ENCODE measurements at regions not wholly inside any gene's neighbourhood (a gene's known extent, or its start where the extent isn't known, plus 50 kb on each side); places are given as distances from the start of the nearest gene placed in this dataset.
A peak's percentile ranks its signal among the peaks of the same experiment; 100 is the strongest.
"Not testable (repeated sequence)": the region's sequence is repeated elsewhere in the genome, so short reads cannot be mapped to it uniquely, and the experiment has no call there.

DNA sequence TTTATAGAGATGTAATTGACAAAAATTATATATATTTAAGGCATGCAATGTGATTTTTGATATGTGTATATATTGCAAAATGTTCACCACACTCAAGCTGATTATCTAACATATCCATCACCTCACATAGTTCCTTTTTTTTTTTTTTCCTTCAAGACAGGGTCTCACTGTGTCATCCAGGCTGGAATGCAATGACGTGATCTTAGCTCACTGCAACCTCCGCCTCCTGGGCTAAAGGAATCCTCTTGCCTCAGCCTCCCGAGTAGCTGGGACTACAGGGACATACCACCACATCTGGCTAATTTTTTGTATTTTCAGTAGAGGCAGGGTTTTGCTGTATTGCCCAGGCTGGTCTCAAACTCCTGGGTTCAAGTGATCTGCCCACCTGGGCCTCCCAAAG, 65.1 kb upstream of the SLC35C1 start:
- peaks cover 16% of the 10 kb centered on the region for H3K27me3 ChIP-seq (ENCODE audit: insufficient read depth, low read length)
- peaks cover 12% of the 10 kb centered on the region for H3K4me1 ChIP-seq (ENCODE audit: control insufficient read depth, insufficient read depth, low read length, unreplicated experiment)
- H3K27ac ChIP-seq (ENCODE audit: low read depth, low read length) = no peak overlapping the region
- H3K36me3 ChIP-seq (ENCODE audit: insufficient read depth, low read length) = no peaks in the 10 kb centered on the region
- no peaks in the 10 kb centered on the region for H3K79me2 ChIP-seq (ENCODE audit: control insufficient read depth, insufficient read depth, low read length, unreplicated experiment)
- no peak overlapping the region for H3K4me3 ChIP-seq (ENCODE audit: low read depth, low read length)
- H2AFZ ChIP-seq (ENCODE audit: low read length, unreplicated experiment) = no peak overlapping the region

DNA sequence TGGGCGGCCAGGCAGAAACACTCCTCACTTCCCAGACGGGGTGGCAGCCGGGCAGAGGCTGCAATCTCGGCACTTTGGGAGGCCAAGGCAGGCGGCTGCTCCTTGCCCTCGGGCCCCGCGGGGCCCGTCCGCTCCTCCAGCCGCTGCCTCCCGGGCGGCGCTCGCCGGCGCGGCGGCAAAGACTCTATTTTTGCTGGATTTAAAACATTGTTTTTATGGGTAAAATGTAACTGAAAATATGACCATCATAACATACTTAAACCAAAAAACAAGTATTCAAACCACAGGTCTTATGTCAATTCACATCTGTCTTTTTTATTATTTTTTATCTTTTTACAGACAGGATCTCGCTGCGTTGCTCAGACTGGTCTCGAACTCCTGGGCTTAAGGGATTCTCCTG, 65.9 kb upstream of the SLC35C1 start:
- H3K79me2 ChIP-seq (ENCODE audit: control insufficient read depth, insufficient read depth, low read length, unreplicated experiment); H3K4me3 ChIP-seq (ENCODE audit: low read depth, low read length); H2AFZ ChIP-seq (ENCODE audit: low read length, unreplicated experiment); H3K36me3 ChIP-seq (ENCODE audit: insufficient read depth, low read length); H3K27ac ChIP-seq (ENCODE audit: low read depth, low read length): not testable (repeated sequence)
- Histone ChIP-seq H3K27me3 (ENCODE audit: insufficient read depth, low read length) (peaks cover 24% of the 10 kb centered on the region), H3K4me1 (ENCODE audit: control insufficient read depth, insufficient read depth, low read length, unreplicated experiment) (peaks cover 12% of the 10 kb centered on the region)

DNA sequence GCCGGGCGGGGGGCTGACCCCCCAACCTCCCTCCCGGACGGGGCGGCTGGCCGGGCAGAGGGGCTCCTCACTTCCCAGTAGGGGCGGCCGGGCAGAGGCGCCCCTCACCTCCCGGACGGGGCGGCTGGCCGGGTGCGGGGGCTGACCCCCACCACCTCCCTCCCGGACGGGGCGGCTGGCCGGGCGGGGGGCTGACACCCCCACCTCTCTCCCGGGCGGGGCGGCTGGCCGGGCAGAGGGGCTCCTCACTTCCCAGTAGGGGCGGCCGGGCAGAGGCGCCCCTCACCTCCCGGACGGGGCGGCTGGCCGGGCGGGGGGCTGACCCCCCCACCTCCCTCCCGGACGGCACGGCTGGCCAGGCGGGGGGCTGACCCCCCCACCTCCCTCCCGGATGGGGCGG, 66.8 kb upstream of the SLC35C1 start:
- peaks cover 30% of the 10 kb centered on the region for H3K27me3 ChIP-seq (ENCODE audit: insufficient read depth, low read length)
- H3K27ac ChIP-seq (ENCODE audit: low read depth, low read length) = not testable (repeated sequence)

DNA sequence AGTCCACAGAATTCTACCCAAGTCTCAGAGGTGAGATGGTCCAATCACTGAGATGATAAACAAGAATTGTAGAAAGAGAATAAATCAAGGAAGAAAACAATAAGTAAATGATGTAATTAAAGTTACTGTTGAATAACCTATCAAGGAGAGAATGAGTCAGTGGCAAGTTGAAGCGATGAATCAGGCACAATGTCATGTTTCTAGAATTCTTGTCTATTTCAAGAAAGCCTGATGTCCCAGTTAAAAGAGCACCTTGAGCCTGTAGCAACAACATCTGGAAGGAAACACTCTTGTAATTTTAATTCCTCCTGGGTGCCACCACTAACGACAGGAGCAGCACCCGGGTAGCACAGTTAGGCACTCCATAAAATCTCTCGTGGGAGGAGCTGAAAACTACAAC, 67.9 kb upstream of the SLC35C1 start:
- Histone ChIP-seq H3K27me3 (ENCODE audit: insufficient read depth, low read length) (peaks cover 27% of the 10 kb centered on the region), H3K27ac (ENCODE audit: low read depth, low read length) (peak overlapping the region; percentile 55), H3K4me3 (ENCODE audit: low read depth, low read length) (no peak overlapping the region), H3K79me2 (ENCODE audit: control insufficient read depth, insufficient read depth, low read length, unreplicated experiment) (no peaks in the 10 kb centered on the region), H3K36me3 (ENCODE audit: insufficient read depth, low read length) (no peaks in the 10 kb centered on the region), H2AFZ (ENCODE audit: low read length, unreplicated experiment) (no peak overlapping the region), H3K4me1 (ENCODE audit: control insufficient read depth, insufficient read depth, low read length, unreplicated experiment) (peaks cover 12% of the 10 kb centered on the region)

More for the DNA sequence above, 66.8 kb upstream of the SLC35C1 start:
- not testable (repeated sequence) for H3K36me3 ChIP-seq (ENCODE audit: insufficient read depth, low read length); H3K79me2 ChIP-seq (ENCODE audit: control insufficient read depth, insufficient read depth, low read length, unreplicated experiment); H3K4me3 ChIP-seq (ENCODE audit: low read depth, low read length); H2AFZ ChIP-seq (ENCODE audit: low read length, unreplicated experiment)
- peaks cover 12% of the 10 kb centered on the region for H3K4me1 ChIP-seq (ENCODE audit: control insufficient read depth, insufficient read depth, low read length, unreplicated experiment)

DNA sequence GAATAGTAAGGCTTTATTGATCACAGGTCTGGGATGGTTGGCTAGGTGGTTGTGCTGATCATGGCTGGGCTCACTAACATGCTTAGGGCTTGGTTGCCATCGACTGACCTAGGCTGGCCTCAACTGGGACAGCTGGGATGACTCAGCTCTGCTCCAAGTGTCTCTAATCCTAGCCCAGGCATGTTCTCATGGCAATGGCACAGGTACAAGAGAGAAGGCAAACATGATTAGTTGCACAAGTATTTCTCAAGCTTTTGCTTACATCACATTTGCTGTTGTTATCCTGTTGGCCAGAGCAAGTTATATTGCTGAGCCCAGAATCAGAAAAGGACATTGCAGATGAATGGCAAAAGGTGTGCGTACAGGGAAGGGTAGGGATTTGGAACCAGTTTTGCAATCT, 68.5 kb upstream of the SLC35C1 start:
- peaks cover 23% of the 10 kb centered on the region for H3K27me3 ChIP-seq (ENCODE audit: insufficient read depth, low read length)
- peaks cover 12% of the 10 kb centered on the region for H3K4me1 ChIP-seq (ENCODE audit: control insufficient read depth, insufficient read depth, low read length, unreplicated experiment)
- no peaks in the 10 kb centered on the region for H3K79me2 ChIP-seq (ENCODE audit: control insufficient read depth, insufficient read depth, low read length, unreplicated experiment)
- no peaks in the 10 kb centered on the region for H3K36me3 ChIP-seq (ENCODE audit: insufficient read depth, low read length)
- no peak overlapping the region for H3K4me3 ChIP-seq (ENCODE audit: low read depth, low read length)
- no peak overlapping the region for H2AFZ ChIP-seq (ENCODE audit: low read length, unreplicated experiment)
- H3K27ac ChIP-seq (ENCODE audit: low read depth, low read length) = peak overlapping the region; percentile 55

DNA sequence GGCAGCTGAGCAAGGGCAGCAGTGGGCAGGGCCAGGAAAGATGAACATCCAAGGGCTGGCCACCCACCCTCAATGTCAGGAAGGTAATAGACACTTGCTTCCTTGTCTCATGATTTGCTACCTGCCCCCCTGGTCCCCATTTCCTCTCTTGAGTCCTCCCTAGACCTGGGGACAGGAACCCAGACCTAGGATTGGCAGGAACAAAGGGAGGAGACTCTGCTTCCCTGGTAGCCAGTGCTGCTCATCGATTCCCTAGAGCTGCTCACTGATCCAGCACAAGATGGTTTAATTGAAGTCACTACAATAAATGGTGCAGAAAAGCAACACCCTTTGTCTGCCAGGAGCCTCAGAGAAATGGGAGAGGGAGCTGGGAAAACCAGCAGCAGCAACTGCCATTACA, 67.8 kb upstream of the CHST1 start:
- peaks cover 12% of the 10 kb centered on the region for H3K4me1 ChIP-seq (ENCODE audit: control insufficient read depth, insufficient read depth, low read length, unreplicated experiment)
- H3K27ac ChIP-seq (ENCODE audit: low read depth, low read length) = no peak overlapping the region
- H3K27me3 ChIP-seq (ENCODE audit: insufficient read depth, low read length) = peaks cover 27% of the 10 kb centered on the region
- no peak overlapping the region for H3K4me3 ChIP-seq (ENCODE audit: low read depth, low read length)
- H3K79me2 ChIP-seq (ENCODE audit: control insufficient read depth, insufficient read depth, low read length, unreplicated experiment) = no peaks in the 10 kb centered on the region
- H2AFZ ChIP-seq (ENCODE audit: low read length, unreplicated experiment) = no peak overlapping the region
- H3K36me3 ChIP-seq (ENCODE audit: insufficient read depth, low read length) = no peaks in the 10 kb centered on the region

DNA sequence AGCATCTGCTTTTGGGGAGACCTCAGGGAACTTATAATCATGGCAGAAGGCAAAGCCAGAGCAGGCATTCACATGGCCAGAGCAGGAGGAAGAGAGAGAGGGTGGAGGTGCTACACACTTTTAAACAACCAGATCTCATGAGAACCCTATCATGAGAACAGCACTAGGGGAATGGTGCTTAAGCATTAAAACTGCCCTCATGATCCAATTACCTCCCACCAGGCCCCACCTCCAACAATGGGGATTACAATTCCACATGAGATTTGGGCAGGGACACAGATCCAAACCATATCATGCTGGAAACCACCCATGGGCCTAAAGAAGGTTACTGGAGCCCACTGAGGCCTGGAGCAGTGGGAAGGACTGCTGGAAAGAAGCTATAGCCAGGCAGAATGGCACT, 66.9 kb upstream of the CHST1 start:
- peaks cover 36% of the 10 kb centered on the region for H3K27me3 ChIP-seq (ENCODE audit: insufficient read depth, low read length)
- H3K4me3 ChIP-seq (ENCODE audit: low read depth, low read length) = no peak overlapping the region
- no peaks in the 10 kb centered on the region for H3K36me3 ChIP-seq (ENCODE audit: insufficient read depth, low read length)
- peaks cover 12% of the 10 kb centered on the region for H3K4me1 ChIP-seq (ENCODE audit: control insufficient read depth, insufficient read depth, low read length, unreplicated experiment)
- no peaks in the 10 kb centered on the region for H3K79me2 ChIP-seq (ENCODE audit: control insufficient read depth, insufficient read depth, low read length, unreplicated experiment)
- H3K27ac ChIP-seq (ENCODE audit: low read depth, low read length) = no peak overlapping the region
- H2AFZ ChIP-seq (ENCODE audit: low read length, unreplicated experiment) = no peak overlapping the region

DNA sequence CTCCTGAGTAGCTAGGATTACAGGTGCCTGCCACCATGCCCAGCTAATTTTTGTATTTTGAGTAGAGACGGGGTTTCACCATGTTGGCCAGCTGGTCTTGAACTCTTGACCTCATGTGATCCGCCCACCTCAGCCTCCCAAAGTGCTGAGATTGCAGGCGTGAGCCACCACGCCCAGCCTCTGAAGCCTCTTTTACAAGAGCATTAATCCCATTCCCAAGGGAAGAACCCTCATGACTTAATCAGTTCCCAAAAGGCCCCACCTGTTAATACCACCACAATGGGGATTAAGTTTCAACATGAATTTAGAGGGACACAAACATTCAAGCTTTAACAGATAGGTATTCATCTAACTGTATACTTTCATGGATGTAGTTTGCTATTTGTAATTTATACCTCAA, 65.7 kb upstream of the CHST1 start:
- not testable (repeated sequence) for H3K4me3 ChIP-seq (ENCODE audit: low read depth, low read length); H3K27ac ChIP-seq (ENCODE audit: low read depth, low read length); H3K4me1 ChIP-seq (ENCODE audit: control insufficient read depth, insufficient read depth, low read length, unreplicated experiment); H3K79me2 ChIP-seq (ENCODE audit: control insufficient read depth, insufficient read depth, low read length, unreplicated experiment); H3K36me3 ChIP-seq (ENCODE audit: insufficient read depth, low read length); H2AFZ ChIP-seq (ENCODE audit: low read length, unreplicated experiment)
- peaks cover 47% of the 10 kb centered on the region for H3K27me3 ChIP-seq (ENCODE audit: insufficient read depth, low read length)

DNA sequence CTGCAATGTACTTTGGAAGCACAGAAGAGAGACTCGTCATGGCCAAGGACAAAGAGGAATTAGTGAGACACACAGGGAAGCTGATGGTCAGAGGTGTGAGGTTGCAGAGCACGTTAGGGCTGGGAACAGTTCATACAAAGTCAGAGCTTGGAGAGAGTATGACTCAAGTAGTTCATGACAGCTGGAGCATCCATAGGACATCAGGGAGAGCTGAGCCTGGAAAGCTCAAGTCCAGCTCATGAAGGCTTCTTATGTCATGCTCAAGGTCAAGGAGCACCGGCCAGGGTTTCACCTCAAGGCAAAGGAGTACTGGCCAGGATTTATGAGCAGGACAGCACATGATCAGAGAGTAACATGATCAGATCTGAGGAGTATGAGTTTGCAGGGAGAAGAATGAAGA, 64.6 kb upstream of the CHST1 start:
- peaks cover 59% of the 10 kb centered on the region for H3K27me3 ChIP-seq (ENCODE audit: insufficient read depth, low read length)
- H3K27ac ChIP-seq (ENCODE audit: low read depth, low read length) = no peak overlapping the region

DNA sequence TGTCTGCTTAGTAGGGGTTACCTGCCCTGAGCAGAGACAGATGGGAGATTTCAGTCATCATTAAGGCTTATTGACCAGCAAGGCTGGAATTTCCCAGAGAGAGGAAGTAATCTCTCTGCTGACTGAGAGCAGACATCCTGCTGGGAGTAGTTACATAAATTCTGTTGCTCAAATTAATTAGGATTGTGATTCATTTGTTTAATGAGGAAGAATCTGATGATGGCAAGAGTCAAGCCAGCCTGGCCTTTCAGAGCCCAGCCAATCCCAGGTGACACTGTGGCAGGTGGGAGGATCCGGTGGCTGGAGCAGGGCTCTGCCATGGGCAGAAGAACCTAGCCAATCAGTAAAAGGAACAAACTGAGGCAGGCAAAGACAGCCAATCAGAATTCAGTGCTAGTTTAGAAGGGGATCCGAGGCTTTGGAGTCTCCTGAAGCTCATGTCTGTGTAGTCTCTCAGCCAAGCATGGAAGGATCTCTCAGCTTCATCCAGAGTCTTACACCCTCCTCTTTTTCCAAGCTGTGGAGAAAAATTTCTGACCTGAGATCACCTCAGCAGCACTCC, 61.2 kb upstream of the CHST1 start:
- Histone ChIP-seq H3K27me3 (ENCODE audit: insufficient read depth, low read length) (peaks cover 60% of the 10 kb centered on the region), H3K27ac (ENCODE audit: low read depth, low read length) (no peak overlapping the region), H3K36me3 (ENCODE audit: insufficient read depth, low read length) (no peaks in the 10 kb centered on the region), H3K4me3 (ENCODE audit: low read depth, low read length) (no peak overlapping the region), H2AFZ (ENCODE audit: low read length, unreplicated experiment) (no peak overlapping the region), H3K4me1 (ENCODE audit: control insufficient read depth, insufficient read depth, low read length, unreplicated experiment) (no peaks in the 10 kb centered on the region), H3K79me2 (ENCODE audit: control insufficient read depth, insufficient read depth, low read length, unreplicated experiment) (no peaks in the 10 kb centered on the region)

More for the DNA sequence above, 64.6 kb upstream of the CHST1 start:
- Histone ChIP-seq H2AFZ (ENCODE audit: low read length, unreplicated experiment) (no peak overlapping the region), H3K4me3 (ENCODE audit: low read depth, low read length) (no peak overlapping the region), H3K4me1 (ENCODE audit: control insufficient read depth, insufficient read depth, low read length, unreplicated experiment) (no peaks in the 10 kb centered on the region), H3K36me3 (ENCODE audit: insufficient read depth, low read length) (no peaks in the 10 kb centered on the region), H3K79me2 (ENCODE audit: control insufficient read depth, insufficient read depth, low read length, unreplicated experiment) (no peaks in the 10 kb centered on the region)

DNA sequence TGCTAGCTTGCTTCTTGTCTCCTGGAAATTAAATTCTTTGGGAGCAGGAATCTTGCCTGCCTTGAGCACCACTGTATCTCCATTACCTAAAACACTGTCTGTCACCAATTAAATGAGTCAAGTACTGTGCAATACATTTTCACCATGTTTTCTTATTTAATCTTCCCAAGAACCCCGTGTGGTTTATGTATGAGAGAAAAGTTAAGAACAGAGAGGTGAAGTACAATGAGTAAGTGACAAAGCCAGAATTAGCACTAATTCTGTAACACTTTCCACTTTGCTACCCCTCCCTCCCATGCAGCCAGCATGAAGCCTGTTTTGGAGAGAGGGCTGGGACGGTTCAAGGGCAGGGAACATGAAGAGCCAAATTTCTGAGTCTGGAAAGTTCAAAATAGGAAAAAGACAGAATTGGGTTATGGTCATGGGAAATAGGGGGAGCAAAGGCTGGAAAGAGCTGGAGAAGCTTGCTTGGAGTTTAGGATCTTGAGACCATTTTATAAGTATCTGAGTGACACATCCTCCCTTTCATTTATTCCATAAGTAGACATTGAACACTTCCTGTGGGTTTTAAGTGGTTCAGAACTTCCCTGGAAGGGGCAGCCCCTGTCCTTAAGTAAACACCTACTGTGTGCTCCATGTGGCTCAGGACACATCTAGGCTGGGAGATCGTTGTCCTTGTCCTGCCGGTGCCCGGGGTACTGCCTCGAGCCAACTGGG, 60.5 kb upstream of the CHST1 start:
- Histone ChIP-seq H3K79me2 (ENCODE audit: control insufficient read depth, insufficient read depth, low read length, unreplicated experiment) (no peaks in the 10 kb centered on the region), H3K4me1 (ENCODE audit: control insufficient read depth, insufficient read depth, low read length, unreplicated experiment) (no peaks in the 10 kb centered on the region), H3K27ac (ENCODE audit: low read depth, low read length) (no peak overlapping the region), H3K36me3 (ENCODE audit: insufficient read depth, low read length) (no peaks in the 10 kb centered on the region), H2AFZ (ENCODE audit: low read length, unreplicated experiment) (no peak overlapping the region), H3K4me3 (ENCODE audit: low read depth, low read length) (no peak overlapping the region), H3K27me3 (ENCODE audit: insufficient read depth, low read length) (peaks cover 66% of the 10 kb centered on the region)

All from ACC112 (cell line).